ENCODE measurements at regions not wholly inside any gene's neighbourhood (a gene's known extent, or its start where the extent isn't known, plus 50 kb on each side); places are given as distances from the start of the nearest gene placed in this dataset.

DNA sequence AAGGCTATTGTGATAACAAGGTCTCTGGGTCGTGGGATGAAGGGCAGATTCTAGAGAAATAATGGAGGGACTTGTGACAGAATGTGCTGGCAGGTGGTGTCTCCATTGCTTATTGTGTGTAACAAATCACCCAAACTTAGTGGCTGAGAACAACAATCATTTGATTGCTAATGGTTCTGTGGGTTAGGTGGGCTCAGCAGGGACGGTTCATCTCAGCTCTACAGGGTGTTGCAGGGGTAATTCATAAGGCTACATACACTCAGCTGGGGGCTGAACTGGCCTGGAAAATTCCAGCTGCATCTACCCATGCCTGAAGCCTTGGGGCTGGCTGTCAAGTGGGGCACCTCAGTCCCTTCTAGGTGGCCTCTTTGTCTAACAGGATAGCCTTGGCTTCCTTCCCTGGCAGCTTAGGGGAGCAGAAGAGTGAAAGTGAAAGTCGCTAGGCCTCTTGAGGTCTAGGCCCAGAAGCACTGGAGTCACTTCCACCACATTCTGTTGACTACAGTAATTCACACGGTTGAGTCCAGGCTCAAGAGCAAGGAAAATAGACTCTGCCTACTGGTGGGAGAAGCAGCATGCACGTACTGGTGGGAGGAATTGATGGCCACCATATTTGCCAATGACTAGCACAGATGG is 308.9 kb downstream of the MN1 start:
- DNase-seq, result no peak

DNA sequence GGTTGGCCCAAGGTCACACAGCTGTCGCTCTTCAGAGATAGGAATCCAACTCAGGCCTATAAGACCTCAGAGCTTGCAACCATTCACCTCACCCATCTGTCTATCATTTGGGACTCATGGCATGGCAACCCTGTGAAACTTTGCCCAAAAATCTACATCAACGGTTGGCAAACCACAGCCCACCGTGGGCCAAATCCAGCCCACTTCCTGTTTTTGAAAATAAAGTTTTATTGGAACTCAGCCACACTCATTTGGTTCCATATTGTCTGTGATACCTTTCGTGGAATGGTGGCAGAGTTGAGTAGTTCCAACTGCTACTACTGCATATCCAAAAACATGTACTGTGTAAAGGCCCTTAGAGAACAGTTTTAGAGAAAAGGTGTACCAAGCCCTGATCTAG is 307.8 kb downstream of the MN1 start:
- DNase-seq, result peak; percentile 35

DNA sequence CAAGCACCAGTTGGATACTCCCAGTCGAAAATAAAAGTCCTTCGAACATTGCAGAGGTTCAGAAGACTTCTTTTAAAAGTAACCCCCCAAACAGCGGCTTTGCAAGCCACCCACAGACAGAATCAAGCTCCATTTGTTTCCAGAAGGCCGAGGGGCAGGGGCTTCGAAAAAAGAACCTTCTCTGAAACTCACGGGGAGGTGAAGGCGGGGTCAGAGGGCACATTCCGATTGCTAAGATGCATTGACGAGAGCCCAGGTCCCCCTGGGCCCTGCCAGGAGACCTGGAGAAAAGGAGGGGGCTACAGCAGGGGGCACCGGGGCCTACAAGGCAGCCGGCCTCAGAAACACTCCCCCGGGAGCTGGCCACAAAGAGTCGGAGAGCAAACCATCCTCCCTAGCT is 306.8 kb downstream of the MN1 start:
- DNase-seq, result no peak

DNA sequence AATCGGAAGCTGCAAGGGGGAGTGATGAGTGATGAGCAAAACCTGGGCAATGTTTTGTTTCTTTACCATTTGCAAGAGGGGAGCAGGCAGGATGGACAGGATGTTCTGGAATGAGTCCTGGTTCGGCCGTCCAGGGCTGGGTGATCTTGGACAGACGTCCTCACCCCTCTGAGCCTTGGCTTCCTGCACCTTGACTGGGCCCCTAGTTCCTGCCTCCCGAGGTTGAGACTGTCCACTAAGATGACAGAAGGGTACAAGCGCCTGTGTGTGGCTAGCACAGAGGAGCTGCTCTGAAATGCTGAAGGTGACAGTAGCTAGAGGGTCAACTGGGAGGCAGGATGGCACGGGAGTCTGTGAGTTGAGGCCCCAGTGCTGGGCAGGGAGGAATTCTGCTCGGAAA is 306.2 kb downstream of the MN1 start:
- no peak for DNase-seq

DNA sequence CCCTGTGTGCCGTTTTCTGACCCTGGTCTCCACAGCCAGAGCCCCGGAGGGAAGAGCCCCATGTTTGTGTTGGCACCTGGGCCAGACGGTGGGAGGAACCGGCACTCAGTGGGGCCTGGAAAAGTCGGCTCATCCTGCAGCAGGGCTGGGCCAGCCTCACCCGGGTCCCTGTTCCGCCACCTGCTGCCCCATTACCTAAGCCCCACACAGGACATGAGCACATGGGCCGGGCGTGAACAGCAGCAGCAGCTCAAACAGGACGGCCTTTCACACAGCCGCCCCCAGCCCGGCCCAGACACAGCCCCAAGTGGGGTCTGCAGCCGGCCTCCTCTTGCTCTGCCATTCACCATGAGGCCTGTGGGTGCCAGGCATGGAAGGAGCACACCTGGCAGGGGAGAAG is 302.4 kb downstream of the MN1 start:
- no peak for DNase-seq

DNA sequence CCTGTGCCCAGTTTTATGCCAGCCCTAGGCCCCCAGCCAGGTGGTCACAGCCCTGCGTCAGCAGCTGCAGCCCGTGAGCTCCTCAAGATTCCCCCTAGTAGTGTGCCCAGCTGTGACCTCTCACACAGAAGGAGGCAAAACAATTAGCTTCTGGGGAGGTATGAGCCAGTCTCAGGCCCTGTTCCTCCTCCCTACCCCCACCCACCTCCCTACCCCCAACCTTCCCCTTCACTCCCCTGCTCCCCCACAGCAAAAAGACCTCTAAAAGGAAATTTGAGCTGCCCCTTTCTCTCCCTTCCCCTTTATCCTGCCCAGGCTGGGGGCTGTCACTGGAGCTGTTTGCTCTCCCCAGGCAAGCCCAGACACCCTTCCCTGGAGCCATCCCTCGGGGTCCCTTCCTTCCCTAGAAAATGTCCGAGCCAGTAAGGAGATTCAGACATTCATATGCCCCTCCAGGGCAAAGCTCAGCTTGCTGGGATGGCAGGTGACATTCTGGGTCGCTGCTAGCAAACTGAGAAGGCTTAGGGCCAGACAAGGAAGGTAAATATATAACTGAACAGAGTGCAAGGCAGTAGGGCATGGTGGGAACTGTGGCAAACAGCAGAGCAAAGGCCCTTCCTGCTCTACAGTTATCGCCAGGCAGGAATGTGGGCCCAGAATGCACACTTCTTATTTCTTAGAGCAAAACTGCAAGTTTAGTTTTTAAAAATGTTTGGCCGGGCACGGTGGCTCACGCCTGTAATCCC is 300.2 kb downstream of the MN1 start:
- DNase-seq, result no peak

DNA sequence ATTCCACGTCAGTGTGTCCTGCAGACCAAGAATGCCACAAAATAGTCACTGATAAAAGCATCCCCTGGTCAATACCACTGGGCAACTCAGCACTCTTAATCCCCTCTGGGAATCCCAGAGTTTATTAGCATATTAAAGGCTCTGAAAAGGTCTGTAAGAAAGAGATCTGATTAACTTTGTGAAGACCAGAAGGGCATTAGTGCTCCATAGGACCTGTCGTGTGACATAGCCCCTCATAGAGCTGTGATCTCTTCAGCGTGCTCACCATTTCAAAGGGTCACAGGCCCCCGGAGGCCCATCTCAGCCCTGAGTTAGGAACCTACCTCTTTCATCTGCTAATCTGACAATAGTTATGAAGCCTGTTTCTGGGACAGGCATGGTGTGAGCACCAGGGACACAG is 299.2 kb downstream of the MN1 start:
- no peak for DNase-seq

DNA sequence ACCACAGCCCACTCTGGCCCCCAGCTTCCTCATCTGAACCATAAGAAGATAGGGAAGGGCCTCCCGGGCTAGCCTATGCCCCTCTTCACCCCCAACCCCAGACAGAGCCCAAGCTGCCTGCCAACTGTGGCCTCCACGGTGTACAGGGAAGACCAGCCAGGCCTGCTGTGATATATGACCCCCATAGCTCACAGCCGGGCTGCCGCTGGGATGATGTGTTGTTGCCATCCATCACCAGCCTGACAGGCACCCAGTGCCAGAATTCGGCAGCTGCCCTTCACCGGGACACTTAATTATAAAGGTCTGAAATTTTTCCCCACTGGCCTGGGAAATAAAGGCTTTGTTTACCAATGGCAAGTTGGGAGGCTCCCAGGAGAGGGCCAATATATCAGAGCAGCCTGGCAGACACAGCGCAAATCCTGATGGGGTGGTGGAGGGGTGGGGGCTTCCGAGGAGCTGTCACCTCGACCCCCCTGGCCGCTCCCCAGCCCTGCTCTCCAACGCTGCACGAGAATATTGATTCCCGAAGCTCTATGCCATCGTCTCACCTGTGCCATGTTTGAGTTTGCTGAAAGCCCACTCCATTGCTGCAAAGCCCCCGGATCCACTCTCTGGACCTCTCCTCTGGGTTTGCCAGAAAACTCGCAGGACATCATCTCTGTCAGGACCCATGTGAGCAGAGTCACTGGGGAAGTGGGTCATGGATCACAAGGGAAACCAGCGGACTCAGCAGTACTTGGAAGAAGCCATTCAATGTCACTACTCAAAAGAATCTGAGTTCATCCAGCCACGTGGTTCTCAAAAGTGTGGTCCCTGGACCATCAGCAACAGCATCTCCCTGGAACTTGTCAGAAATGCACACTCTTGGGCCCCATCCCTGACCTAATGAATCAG is 296.9 kb downstream of the MN1 start:
- no peak for DNase-seq

DNA sequence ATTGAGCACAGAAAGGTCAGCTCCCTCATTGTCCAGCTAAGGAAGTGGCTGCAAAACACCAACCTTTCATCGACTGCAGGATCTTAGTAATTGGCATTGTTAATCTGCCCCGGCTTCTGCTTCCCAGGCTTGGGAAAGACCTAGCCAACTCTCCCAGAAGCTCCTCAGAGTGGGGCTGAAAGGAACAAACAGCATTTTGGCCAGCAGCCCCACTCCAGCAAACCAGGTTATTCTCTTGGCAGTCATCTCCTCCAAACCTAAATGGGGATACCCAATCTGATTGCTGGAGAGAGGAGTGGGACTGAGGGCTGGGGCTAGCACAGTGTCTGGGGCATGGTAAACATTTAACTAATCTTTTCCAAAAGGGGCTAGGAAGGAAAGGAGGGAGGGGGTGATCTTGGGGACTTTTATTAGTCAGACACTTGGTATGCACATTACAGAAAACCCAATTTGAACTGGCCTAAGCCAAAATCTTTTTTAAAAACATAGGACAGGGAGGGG is 294.4 kb downstream of the MN1 start:
- DNase-seq, result no peak

DNA sequence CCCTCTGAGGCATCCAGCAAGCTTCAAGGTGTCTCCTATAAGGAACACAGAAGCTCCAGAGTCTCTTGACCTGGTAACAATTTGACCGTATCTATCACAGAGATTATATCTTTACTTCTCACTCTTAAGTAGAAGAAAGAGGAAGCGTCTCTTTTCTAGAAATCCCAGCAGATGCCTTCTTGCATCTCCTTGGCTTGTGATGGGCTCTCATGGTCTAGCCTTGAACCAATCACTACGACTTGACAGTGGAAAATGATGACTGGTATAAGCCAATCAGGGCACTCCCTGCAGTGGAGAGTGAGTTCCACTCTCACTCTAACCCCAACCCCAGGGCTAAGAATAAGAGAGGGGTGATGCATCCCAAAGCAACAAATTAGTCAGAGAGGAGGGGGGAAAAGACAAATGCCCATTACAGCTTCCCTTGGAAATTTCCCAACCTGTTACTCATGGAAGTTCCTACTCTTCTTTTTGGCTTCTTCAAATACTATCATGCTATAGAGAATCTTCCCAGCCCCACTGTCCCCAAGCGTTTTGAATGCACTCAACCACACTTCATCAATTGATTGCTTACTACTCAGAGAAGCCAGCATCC is 293.5 kb downstream of the MN1 start:
- DNase-seq, result peak; percentile 20

DNA sequence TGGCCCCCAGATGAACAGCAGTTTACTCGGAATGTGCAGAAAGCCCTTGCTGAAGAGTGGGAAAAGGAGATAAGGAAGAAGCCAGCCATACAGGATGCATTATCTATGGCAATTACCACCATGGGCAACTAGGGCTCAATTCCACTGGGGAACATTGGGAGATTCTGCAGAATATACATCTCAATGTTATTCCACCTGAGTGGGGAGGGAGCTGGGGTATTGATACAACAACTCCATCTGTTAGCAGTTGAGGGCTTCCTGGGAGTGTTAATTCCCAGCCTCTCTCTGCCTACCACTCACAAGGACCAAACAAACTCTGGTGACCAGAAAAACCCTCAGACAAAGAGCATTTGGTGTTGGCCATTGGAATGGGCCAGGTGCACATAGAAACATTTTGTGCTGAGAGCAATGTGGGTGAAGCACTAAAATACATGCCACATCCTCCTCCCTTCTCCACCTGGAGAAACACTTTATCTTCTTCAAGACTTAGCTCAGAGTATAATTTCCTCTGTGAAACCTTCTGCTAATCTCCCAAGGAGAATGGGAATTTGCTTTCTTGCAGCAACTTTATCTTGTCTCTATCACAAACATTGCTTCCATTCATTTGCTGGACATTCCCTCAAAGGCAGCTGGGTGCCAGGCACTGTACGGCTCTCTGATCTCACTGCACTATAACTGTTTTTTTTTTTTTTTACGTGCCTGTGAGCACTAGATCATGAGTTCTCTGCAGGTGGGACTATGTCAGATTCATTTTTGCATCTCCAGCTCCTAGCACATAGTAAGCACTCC is 292.2 kb downstream of the MN1 start:
- DNase-seq, result no peak

DNA sequence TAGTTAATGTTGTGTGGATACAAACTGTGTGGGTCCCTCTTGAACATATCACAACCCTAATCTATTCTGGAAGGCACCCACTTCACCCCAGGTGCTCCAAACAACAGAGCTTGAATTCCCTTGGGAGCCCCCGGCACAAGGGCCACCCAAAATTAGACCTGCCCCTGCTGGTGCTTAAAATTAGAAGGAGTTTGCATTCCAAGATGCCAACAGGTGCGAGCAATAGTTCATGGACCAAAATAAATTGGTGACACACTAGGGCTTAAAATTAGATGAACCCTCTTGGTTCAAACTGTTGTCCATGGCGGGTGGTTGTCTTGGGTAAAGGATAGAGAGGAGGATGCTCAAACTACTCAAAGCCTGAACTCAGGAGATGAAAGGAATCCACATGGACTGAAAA is 291.5 kb downstream of the MN1 start:
- DNase-seq, result no peak

DNA sequence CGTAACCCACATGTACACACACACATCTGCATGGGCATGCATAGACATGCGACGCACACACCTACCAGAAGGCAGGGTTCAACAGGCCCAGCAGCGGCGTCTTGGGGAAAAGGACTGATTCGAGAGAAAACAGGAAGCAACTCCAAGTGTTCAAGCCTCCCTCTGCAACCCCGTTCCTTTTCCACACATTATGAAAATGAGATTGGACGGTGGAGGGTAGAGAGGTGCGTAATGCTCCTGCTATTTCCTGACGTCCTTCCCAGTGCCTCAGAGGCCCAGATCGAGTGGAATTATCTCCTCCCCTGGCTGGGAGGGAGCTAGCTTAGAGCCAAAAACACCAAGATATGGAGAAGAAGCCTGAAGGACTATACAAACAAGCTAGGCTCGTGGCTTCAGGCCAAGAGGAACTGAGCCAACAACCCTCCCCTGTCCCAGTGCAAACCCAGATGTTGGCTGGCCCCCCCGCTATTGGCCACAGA is 289.2 kb downstream of the MN1 start:
- peak; percentile 14 for DNase-seq

DNA sequence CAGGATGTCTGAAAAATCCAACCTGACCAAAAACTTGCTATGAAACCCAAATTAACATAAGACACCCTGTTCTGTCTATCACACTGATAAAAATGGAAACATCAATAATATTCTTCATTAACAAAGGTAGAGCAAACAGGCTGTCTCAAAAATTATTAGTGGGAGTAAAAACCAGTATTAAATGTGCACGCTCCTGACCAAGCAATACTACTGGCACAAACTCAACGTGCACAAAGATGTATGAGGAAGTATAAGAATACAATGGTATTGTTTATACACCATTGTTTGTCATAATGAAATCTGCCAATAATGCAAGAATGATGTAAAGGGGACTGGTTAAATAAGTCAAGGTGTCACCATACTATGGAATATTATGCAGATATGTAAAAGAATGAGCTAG is 288.5 kb downstream of the MN1 start:
- DNase-seq, result no peak

DNA sequence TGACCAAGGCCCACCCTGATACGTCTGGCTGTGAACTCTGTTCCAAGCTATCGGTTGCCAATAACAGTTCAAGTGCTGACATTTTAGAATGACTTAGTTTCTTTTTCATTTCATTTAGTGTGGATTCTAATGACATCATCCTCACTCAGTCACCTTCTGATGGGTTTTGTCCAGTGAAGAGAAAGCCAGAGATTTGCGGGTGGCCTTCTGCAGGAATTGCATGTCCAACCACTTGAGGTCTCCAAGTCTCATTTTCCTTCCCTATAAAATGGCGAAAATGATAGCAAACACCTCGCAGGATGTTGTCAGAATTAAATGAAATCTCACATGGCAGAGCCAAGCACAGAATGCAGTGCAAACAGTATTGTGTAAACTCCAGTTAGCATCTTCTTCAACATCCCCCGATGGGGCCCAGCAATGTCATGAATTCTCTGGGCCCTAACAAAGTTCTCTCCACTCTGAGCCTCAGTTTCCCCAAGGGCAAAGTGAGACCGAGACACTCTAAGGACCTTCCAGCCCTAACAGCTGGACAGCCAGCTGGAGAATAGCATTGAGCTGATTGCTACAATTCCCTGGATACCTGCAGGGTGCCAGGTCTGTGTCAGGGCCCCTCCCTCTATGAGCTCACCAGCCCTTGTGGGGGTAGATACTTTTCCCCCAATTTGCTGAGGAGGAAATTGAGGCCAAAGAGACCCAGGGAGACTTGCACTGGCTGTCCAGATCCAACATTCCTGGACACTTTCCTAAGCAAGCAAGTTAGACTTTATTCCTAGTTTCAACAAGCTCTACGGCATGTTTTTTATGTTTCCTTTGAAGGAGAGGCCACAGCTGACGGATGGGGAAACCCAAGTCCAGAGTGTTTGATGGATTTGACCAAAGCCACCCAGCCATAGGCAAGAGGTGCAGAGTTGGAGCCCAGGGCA is 286.7 kb downstream of the MN1 start:
- no peak for DNase-seq

DNA sequence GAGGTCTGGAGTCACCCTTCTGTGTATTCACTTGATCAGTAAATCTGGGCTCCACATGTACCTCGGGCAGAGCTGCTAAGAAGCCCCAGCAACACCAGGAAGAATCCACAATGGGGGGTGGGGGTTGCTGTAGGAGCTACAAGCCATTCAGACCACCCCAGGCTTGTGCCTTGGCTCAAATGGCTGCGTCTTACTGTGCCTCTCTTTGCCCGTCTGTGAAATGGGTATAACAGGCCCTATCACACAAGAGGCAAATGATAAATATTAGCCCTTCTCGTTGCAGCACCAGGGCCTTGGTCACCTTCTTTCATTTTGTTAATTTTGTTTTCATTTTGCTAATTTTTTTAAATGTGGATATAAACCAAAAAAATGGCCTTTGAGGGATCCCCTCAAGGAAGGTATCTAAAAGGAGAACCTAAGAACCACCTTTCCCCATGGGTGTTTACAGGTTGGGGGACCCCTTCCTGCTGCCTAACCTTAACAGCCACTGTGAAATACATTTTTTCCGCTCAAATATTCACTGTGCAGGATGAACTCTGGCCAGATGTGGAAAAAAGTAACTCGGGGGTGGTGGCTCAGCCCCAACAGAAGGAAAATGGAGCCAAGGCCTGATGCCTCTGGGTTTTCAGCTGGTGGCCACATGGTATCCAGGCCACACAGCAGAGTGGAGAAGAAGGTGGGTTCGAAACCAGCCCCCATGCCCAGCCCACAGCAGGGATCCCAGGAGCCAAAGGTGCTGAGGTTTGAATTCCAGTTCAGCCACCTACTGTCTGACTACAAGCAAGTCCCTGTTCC is 284.0 kb downstream of the MN1 start:
- no peak for DNase-seq

DNA sequence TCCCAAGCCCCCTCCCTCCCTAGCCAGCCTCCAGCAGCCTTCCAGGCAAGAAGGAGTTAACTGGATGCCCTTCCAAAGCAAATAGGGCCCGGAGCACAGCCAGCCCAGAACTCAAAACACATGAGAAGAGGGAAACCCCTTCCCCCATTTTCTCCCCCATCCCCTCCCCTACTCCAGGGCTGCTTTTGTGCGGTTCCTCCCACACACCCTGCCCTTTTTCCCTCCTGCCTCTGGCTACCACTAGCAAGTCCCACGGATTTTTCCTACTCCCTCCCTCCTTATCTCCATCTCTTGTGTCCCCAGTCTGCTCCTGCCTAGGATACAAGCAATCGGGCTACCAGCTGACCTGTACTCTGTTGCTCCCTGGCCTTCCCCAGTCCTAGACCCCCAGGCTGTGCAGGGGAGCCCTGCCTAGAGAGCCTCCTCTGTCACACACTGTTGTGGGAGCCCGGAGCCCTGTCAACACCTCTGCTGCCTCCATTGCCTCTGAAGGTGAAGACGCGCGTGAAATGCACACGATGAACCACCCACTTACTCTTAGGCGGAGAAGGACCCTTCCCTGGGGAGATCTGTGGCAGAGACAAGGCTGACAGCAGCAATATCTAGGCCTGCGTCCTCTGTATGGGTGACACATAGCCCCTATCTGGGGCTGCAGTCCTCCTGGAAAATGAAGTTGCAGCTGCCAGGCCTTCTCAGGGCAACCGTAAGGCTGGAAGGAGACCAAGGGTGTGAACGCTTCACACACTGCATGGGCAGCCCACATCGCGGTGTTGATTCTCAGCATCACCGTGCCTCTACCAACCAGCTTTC is 282.8 kb downstream of the MN1 start:
- peak; percentile 8 for DNase-seq

DNA sequence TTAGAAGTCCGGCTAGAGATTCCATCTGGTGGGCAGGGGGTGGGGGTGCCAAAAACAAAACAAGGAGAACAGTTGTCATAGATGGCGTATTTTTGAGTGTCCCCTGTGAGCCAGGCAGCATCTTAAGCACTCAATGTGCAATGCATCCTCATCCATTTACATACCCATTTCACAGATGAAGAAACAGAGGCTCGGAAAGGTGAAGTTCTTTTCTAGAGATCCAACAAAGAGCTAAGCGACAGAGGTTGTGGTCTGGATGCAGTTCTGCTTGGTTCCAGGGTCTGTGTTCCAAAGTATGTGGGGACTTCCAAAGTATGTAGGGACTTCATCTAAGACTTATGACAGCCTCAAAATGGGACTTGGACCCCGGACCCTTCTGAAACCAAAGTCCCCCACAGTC is 277.8 kb downstream of the MN1 start:
- no peak for DNase-seq

DNA sequence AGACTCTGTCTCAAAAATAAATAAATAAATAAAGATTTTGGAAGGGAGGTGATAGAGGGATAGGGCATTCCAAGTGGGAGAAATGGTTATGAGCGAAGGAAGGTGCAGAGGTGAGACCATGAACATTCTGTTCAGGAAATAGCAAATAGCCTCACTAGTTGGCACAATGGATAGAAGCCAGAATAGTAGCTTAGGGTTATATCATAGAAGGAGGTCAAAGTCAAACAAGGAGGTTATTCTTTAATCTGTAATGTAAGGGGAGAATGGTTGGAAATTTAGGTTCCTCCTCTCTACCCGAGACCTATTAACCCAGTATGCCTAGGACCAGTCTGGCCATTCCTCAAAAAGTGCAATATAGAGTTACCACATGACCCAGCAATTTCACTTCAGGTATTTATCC is 275.8 kb downstream of the MN1 start:
- DNase-seq, result no peak
